Cardiac muscle cell (in vitro differentiated cells and primary cell): ENCODE measurements at regions not wholly inside any gene's neighbourhood (a gene's known extent, or its start where the extent isn't known, plus 50 kb on each side); places are given as distances from the start of the nearest gene placed in this dataset.

ENCODE experiments used
- DNase-seq, 2 donors: peaks; one replicate each; pipeline versions ENCODE4 v3.0.0 to v3.0.0-alpha.2; 2010 to 2017; ENCODE audit warnings: low read depth in 1 of 2, low spot score in 1 of 2
- H3K27ac ChIP-seq: fragments of 200-600 bp; sonication (generic); 2 replicates; pipeline ENCODE4 v1.5.1; 2016
- H3K27me3 ChIP-seq: fragments of 200-600 bp; sonication (generic); 2 replicates; pipeline ENCODE4 v1.6.0; 2016; ENCODE audit warnings: control low read depth
- H3K36me3 ChIP-seq: fragments of 200-600 bp; sonication (generic); 2 replicates; pipeline ENCODE4 v1.5.1; 2016; ENCODE audit warnings: control low read depth
- H3K4me1 ChIP-seq: fragments of 200-600 bp; sonication (generic); 2 replicates; pipeline ENCODE4 v1.8.1; 2017; ENCODE audit warnings: low read depth, mild to moderate bottlenecking, mixed run types
- H3K4me3 ChIP-seq: fragments of 200-600 bp; sonication (generic); 2 replicates; pipeline ENCODE4 v1.5.1; 2016; ENCODE audit warnings: mild to moderate bottlenecking
- H3K9me3 ChIP-seq: fragments of 200-600 bp; sonication (generic); 2 replicates; pipeline ENCODE4 v1.5.1; 2017; ENCODE audit warnings: low read depth, mild to moderate bottlenecking, control low read depth
- CTCF ChIP-seq: IDR thresholded peaks from 2 replicates; pipeline ENCODE4 v1.5.1; 2012; ENCODE audit warnings: low read depth, mild to moderate bottlenecking, low read length

GRCh38 chr12:24681570-24681969 lies 267.3 kb downstream of the BCAT1 start:
- Histone ChIP-seq H3K9me3 (no peaks in the 10 kb centered on the region), H3K36me3 (no peaks in the 10 kb centered on the region), H3K4me1 (no peaks in the 10 kb centered on the region), H3K27me3 (no peaks in the 10 kb centered on the region), H3K27ac (no peak overlapping the region), H3K4me3 (no peak overlapping the region)
- no peak for DNase-seq
- no peak for TF ChIP-seq CTCF

GRCh38 chr12:24679126-24679525 lies 269.8 kb downstream of the BCAT1 start:
- Histone ChIP-seq H3K27me3 (no peaks in the 10 kb centered on the region), H3K9me3 (no peaks in the 10 kb centered on the region), H3K4me3 (no peak overlapping the region), H3K36me3 (no peaks in the 10 kb centered on the region), H3K4me1 (no peaks in the 10 kb centered on the region), H3K27ac (no peak overlapping the region)
- no peak for TF ChIP-seq CTCF
- peak in 1 of 2 donors; percentile 83 for DNase-seq

DNA sequence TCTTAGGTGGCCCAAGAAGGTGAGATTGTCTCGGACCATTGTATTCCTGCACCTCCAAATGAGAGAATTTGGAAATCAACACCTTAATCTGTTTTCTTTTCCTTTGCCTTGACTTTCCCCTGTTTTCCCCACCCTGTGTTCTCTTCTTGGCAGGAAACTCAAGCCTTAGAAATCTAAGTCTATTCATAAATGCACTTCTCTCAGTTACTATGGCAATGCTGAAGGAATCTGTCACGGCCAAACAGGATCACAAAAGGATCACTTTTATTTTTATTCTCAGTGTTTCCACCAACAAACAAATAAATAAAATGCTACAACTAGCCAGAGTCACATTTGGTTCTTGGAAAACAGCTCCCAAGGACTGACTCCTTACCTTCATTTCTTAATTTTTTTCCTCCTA lies 270.5 kb downstream of the BCAT1 start:
- no peak overlapping the region for H3K27ac ChIP-seq

GRCh38 chr12:24668563-24668962 lies 280.3 kb downstream of the BCAT1 start:
- no peaks in the 10 kb centered on the region for H3K36me3 ChIP-seq
- TF ChIP-seq CTCF, result no peak
- peak in 1 of 2 donors; percentile 21 for DNase-seq
- H3K27ac ChIP-seq, result no peak overlapping the region
- H3K9me3 ChIP-seq, result no peaks in the 10 kb centered on the region
- H3K4me3 ChIP-seq, result no peak overlapping the region
- H3K27me3 ChIP-seq, result no peaks in the 10 kb centered on the region
- no peaks in the 10 kb centered on the region for H3K4me1 ChIP-seq

More for the DNA sequence above, 270.5 kb downstream of the BCAT1 start:
- H3K9me3 ChIP-seq, result no peaks in the 10 kb centered on the region
- H3K27me3 ChIP-seq, result no peaks in the 10 kb centered on the region
- no peak for TF ChIP-seq CTCF
- no peaks in the 10 kb centered on the region for H3K4me1 ChIP-seq
- peak in 1 of 2 donors; percentile 27 for DNase-seq
- H3K36me3 ChIP-seq, result no peaks in the 10 kb centered on the region
- H3K4me3 ChIP-seq, result no peak overlapping the region

DNA sequence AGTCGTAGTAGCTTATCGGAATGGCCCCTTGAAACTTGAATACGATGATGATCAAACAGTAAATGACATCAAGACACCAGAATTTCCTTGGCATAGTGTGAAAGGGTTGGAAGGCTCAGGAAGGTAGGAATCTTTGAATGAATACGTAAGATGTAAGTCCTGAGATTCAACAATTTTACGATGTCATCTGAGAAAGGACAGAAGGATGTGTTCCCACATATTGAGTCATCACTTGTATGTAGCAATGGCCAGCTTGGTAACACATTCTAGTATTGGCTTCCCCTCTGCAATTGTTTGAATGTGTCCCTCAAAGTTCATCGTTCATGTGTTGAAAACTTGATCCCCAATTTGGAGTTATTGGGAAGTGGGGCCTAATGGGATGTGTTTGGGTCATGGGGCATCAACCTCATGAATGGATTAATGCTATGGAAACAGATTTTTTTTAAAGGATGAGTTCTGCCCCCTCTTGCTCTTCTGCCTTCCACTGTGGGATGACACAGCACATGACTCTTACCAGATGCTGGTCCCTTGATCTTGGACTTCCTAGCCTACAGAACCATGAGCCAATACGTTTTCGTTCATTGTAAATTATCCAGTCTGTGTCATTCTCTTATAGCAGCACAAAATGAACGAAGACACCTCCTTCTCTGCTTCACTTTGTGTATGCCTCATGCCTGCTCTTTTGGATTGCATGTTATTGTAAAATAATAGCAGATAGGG lies 284.6 kb downstream of the BCAT1 start:
- no peak for TF ChIP-seq CTCF
- no peaks in the 10 kb centered on the region for H3K27me3 ChIP-seq
- no peaks in the 10 kb centered on the region for H3K4me1 ChIP-seq
- H3K36me3 ChIP-seq, result no peaks in the 10 kb centered on the region
- no peak overlapping the region for H3K27ac ChIP-seq
- peak in 1 of 2 donors; percentile 25 for DNase-seq
- H3K9me3 ChIP-seq, result no peaks in the 10 kb centered on the region
- no peak overlapping the region for H3K4me3 ChIP-seq
